ENCODE measurements at regions not wholly inside any gene's neighbourhood (a gene's known extent, or its start where the extent isn't known, plus 50 kb on each side); places are given as distances from the start of the nearest gene placed in this dataset.

- ChIA-PET POLR2A (no interaction called here), CTCF (no interaction called here)
- intact Hi-C loops (cut with micrococcal nuclease; ENCODE audit: unreplicated experiment), result no loop called here
- Mint-ChIP-seq H3K4me3 (ENCODE audit: unreplicated experiment) (no peak overlapping the region), H3K27me3 (ENCODE audit: insufficient read depth, unreplicated experiment) (no peaks in the 10 kb centered on the region), H3K36me3 (ENCODE audit: insufficient read depth, unreplicated experiment) (no peaks in the 10 kb centered on the region), H3K27ac (ENCODE audit: unreplicated experiment) (no peak overlapping the region), H3K4me1 (ENCODE audit: low read depth, unreplicated experiment) (no peaks in the 10 kb centered on the region), H3K9me3 (ENCODE audit: unreplicated experiment) (peaks cover 12% of the 10 kb centered on the region)
- H3K27me3 ChIP-seq (replicated peaks; ENCODE audit: control insufficient read depth, insufficient read depth, low read length), result no peaks in the 10 kb centered on the region
- TF ChIP-seq CTCF (IDR thresholded peaks at IDR 0.05; ENCODE audit: insufficient read depth in 1 of 2, low read depth in 1 of 2, low read length in 1 of 2, severe bottlenecking in 1 of 2, unreplicated experiment in 1 of 2), result no peak
- BruUV-seq (replicated peaks), result no TSS peak
- no peak overlapping the region for H3K4me3 ChIP-seq (ENCODE audit: low read depth, low read length)
- no peaks in the 10 kb centered on the region for H3K36me3 ChIP-seq (ENCODE audit: control insufficient read depth, insufficient read depth, low read length)
- H3K4me1 ChIP-seq, result no peaks in the 10 kb centered on the region
- no peaks in the 10 kb centered on the region for H3K9me3 ChIP-seq
- DNase-seq, result no peak
Observed at GRCh38 chr2:79359419-79359818, 153.4 kb upstream of the CTNNA2 start.

- Mint-ChIP-seq H3K4me1 (ENCODE audit: low read depth, unreplicated experiment) (no peaks in the 10 kb centered on the region), H3K27me3 (ENCODE audit: insufficient read depth, unreplicated experiment) (no peaks in the 10 kb centered on the region), H3K4me3 (ENCODE audit: unreplicated experiment) (no peak overlapping the region), H3K27ac (ENCODE audit: unreplicated experiment) (no peak overlapping the region), H3K9me3 (ENCODE audit: unreplicated experiment) (peaks cover 34% of the 10 kb centered on the region), H3K36me3 (ENCODE audit: insufficient read depth, unreplicated experiment) (no peaks in the 10 kb centered on the region)
- no peak for TF ChIP-seq CTCF (IDR thresholded peaks at IDR 0.05; ENCODE audit: insufficient read depth in 1 of 2, low read depth in 1 of 2, low read length in 1 of 2, severe bottlenecking in 1 of 2, unreplicated experiment in 1 of 2)
- no peaks in the 10 kb centered on the region for H3K27me3 ChIP-seq (replicated peaks; ENCODE audit: control insufficient read depth, insufficient read depth, low read length)
- no peak for DNase-seq
- no peak overlapping the region for H3K4me3 ChIP-seq (ENCODE audit: low read depth, low read length)
- BruUV-seq (replicated peaks), result no TSS peak
- POLR2A ChIA-PET, result no interaction called here
- H3K4me1 ChIP-seq, result no peaks in the 10 kb centered on the region
- no peaks in the 10 kb centered on the region for H3K36me3 ChIP-seq (ENCODE audit: control insufficient read depth, insufficient read depth, low read length)
- H3K9me3 ChIP-seq, result 0 out of 2 replicates have a peak, but pooled peaks cover 3% of the 10 kb centered on the region
- intact Hi-C loops (cut with micrococcal nuclease; ENCODE audit: unreplicated experiment), result no loop called here
- CTCF ChIA-PET, result no interaction called here
Observed at GRCh38 chr2:79355569-79355968, 157.3 kb upstream of the CTNNA2 start.

GRCh38 chr2:79327460-79327859 lies 167.9 kb upstream of the REG3A start:
- Mint-ChIP-seq H3K27ac (ENCODE audit: unreplicated experiment) (no peak overlapping the region), H3K4me1 (ENCODE audit: low read depth, unreplicated experiment) (no peaks in the 10 kb centered on the region), H3K9me3 (ENCODE audit: unreplicated experiment) (no peaks in the 10 kb centered on the region), H3K4me3 (ENCODE audit: unreplicated experiment) (no peak overlapping the region), H3K36me3 (ENCODE audit: insufficient read depth, unreplicated experiment) (no peaks in the 10 kb centered on the region), H3K27me3 (ENCODE audit: insufficient read depth, unreplicated experiment) (no peaks in the 10 kb centered on the region)
- no peaks in the 10 kb centered on the region for H3K4me1 ChIP-seq
- no peak overlapping the region for H3K4me3 ChIP-seq (ENCODE audit: low read depth, low read length)
- peak in 1 of 2 experiments; percentile 0 for TF ChIP-seq CTCF (IDR thresholded peaks at IDR 0.05; ENCODE audit: insufficient read depth in 1 of 2, low read depth in 1 of 2, low read length in 1 of 2, severe bottlenecking in 1 of 2, unreplicated experiment in 1 of 2)
- no TSS peak for BruUV-seq (replicated peaks)
- DNase-seq, result no peak
- intact Hi-C loops (cut with micrococcal nuclease; ENCODE audit: unreplicated experiment), result loop anchor here (5.0 kb wide), 1 partner anchor 535 kb away; no protein-coding TSS in a partner anchor
- ChIA-PET POLR2A (no interaction called here), CTCF (no interaction called here)
- no peaks in the 10 kb centered on the region for H3K36me3 ChIP-seq (ENCODE audit: control insufficient read depth, insufficient read depth, low read length)
- H3K9me3 ChIP-seq, result no peaks in the 10 kb centered on the region
- no peaks in the 10 kb centered on the region for H3K27me3 ChIP-seq (replicated peaks; ENCODE audit: control insufficient read depth, insufficient read depth, low read length)
